Esophagus mucosa (tissue), 1 donor: ENCODE measurements at regions not wholly inside any gene's neighbourhood (a gene's known extent, or its start where the extent isn't known, plus 50 kb on each side); places are given as distances from the start of the nearest gene placed in this dataset.
"Not testable (repeated sequence)": the region's sequence is repeated elsewhere in the genome, so short reads cannot be mapped to it uniquely, and the experiment has no call there.

ENCODE experiments used
- ATAC-seq: fragments of 200-7000 bp; cut with Tn5 transposase; one replicate; pipeline ENCODE4 v1.9.1; 2020
- donor health status: DM: yes; HTN: yes; CAD: no.

- no peak for ATAC-seq
Measured at GRCh38 chr4:3645711-3646679, 113.8 kb upstream of the LRPAP1 start.

DNA sequence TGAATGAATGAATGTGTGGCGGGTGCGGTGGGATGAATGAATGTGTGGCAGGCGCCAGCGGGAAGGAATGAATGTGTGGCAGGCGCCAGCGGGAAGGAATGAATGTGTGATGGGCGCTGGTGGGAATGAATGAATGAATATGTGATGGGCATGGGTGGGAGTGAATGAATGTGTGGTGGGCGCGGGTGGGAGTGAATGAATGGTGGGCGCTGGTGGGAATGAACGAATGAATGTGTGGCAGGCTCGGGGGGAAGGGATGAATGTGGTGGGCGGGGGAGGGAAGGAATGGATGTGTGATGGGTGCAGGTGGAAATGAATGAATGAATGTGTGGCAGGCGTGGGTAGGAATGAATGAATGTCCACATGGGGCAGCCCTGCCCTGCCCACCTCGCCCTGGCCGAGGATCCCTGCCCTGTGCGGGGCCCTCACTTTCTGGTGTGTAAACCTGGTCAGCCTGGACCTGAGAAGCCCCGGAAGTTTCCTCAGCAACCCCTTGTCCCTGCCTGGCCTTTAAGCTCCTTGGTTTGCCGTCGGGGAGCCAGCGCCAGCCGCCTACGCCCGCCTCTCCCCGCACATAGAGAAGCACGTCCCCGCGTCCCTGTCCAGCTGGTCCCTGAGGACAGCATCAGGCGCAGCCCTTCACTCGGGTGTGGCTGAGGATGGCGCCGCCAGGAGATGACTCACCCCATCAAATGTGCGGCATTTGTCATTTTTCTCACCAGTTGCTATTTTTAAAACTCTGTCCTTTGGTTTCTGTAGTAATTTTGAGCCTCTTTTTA, 112.8 kb upstream of the LRPAP1 start:
- no peak for ATAC-seq

GRCh38 chr4:3643518-3644433, 111.6 kb upstream of the LRPAP1 start:
- ATAC-seq, result no peak

DNA sequence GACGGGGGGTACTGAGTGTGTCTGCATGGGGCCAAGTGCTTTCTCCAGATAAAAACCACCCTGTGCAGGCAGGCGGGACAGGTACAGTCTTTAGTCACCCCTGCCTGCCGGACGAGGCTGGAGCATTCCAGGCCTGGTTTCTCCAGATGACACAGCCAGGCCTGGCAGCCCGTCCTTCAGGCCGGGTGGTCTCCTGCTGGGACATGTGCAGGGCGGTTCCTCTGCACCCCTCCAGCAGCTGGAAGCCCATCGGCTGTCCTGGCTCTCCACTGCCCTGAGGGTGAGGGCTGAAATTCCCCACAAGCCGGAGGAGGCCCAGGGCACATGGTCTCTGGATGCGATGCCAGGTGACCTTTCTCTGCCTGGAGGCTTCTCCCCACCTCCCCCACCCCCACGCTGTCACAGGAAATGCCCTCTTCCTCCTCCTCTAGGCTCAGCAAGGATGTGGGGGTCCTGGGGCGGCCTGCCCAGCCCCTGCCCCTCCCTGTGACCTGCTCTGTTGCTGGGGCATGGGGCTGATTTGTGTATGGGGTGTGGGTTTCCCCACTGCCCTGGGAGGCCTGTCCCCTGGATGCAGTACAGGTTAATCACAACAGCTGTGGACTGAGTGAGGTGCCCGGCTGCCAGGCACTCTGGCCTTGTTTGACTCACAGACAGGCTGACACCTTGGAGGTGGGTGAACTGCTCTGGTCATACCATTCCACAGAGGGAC, 110.7 kb upstream of the LRPAP1 start:
- no peak for ATAC-seq

DNA sequence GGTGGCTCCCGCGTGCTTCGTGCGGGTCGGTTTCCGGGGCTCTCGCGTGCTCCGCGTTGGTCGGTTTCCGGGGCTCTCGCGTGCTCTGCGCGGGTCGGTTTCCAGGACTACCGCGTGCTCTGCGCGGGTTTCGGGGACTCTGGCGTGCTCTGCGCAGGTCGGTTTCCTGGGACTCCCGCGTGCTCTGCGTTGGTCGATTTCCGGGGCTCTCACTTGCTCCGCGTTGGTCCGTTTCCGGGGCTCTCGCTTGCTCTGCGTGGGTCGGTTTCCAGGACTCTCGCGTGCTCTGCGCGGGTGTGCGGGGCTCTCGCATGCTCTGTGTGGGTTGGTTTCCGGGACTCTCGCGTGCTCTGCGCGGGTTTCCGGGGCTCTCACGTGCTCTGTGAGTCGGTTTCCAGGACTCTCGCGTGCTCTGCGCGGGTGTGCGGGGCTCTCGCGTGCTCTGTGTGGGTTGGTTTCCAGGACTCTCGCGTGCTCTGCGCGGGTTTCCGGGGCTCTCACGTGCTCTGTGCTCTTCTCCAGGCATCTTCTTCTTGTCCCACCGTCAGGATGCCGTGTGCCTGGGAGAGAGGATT, 109.9 kb upstream of the LRPAP1 start:
- no peak for ATAC-seq

DNA sequence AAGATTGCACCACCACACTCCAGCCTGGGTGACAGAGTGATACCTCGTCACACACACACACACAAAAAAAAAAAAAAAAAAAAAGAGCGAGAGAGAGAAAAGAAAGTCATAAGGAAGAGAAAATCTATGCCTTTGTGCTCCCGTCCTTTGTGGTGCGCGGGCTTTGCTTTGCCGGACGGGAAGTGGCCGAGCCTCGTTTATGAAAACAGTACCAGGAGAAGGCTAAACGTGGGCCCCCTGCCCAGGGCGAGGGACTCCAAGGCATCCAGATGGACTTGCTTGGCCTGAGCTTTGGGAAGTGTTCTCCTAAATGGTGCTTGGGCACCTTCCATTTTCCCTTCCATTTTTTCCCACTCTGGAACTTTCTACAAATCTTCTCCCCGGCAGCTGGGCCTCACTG, 109.3 kb upstream of the LRPAP1 start:
- ATAC-seq, result no peak

- no peak for ATAC-seq
Measured at GRCh38 chr4:3640587-3640962, 108.4 kb upstream of the LRPAP1 start.

DNA sequence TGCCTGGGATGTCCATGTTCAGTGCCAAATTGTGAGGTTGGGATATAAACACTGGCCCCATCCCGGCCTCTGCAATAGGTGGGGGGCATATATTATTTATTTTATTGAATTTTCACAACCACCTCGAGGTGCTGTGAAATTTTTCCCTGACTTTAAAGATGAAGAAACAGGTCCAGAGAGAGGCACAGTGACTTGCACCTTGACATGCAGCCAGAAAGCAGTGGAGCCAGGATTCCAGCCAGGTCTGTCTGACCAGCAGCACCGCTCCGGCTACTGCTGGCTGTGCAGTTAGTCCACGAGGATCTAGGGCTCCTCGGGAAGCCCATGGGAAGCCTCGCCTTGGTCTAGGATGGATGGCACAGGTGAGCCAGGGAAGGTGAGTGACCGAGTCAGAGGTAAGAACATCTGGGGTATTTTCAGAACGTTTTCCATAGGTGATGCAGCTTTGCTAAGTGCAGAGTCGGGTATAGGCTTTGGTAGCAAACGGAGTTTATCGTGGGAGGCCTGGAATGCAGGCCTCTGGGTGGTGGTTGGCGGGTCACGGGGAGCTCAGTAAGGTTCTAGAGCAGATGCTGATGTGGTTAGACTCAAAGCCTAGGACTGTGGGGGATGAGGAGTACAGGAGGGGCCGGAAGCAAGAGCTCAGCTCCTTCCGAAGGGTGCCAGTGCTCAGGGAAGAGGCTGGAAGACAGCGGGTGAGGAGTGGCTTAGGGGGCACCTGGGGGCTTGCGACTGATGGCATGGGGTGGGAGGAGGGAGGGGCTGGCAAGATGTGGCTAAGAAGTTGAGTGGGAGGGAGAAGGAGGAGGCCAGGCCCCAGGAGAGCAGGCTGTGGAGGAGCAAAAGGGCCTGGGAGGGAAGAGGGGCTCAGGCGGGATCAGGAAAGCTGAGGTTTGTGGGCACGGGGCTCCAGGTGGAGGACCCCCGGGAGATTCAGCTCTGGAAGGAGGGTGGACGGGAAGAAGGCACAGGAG, 107.7 kb upstream of the LRPAP1 start:
- ATAC-seq, result no peak

DNA sequence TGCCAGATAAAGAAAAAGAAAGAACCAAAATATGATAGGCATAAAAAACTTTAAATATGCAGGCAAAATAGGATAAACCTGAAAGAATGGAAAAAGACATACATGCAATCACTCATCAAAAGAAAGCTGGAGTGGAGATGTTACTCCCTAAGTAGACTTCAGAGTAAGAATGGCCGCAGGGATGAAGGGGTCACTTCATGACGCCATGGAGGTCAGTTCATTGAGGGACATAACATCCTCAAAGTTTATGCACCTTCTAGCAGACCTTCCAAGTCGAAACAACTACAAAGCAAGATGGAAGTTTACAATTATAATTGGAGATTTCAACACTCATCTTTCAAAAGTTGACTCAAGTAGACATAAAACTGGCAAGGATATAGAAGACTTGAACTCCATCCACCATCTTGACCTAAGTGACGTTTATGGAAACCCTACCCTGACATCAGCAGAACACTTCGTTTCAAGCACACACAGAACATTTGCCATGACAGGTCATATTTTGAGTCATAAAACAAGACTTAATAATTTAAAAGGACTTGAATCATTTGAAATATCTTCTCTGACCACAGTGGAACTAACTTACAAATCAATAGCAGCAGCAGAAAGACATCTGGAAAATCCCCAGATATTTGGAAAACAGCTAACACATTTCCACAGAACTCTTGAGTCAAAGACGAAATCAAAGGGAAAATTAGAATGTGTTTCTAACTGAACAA, 106.0 kb upstream of the LRPAP1 start:
- ATAC-seq, result no peak

DNA sequence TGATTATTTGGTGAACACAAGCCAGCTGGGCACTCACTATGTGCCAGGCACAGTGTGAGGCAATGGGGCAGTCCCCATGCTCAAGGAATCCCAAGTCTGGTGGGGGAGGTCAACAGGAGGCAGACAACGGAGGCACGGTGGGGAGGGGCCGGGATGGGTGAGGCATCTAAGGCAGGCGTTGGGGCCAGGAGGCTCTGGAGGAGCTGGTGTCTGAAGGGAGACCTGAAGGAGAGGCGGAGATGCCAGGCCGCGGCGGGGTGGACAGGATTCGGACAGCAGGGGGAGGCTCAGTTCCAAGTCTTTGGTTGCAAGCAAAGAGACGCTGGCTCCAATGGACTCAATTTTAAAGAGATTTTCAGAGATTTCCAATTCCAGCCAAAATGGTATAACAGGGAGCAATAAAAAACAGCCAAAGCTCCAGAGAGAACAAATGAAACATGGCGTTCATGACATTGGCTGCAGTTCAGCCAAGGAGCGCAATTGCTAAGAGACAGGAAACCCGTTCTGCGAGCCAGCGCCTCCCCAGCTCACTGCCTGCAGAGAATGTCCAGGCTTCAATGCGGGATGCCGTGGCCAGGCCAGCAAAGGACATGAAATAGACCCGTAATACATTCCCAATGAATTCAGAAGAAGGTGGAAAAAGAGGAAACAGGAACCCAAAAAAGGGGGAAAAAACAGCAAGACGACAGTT, 105.2 kb upstream of the LRPAP1 start:
- ATAC-seq, result no peak

GRCh38 chr4:3636646-3637320, 104.6 kb upstream of the LRPAP1 start:
- no peak for ATAC-seq

DNA sequence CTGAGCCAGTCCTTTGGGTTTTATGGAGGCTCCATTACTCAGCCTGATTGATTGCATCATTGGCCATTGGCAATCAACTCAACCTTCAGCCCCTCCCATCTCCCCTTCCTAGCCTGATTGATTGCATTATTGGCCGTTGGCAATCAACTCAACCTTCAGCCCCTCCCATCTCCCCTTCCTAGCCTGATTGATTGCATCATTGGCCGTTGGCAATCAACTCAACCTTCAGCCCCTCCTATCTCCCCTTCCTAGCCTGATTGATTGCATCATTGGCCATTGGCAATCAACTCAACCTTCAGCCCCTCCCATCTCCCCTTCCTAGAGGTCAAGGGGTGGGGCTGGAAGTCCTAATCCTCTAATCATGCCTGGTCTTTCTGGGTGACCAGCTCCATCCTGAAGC, 103.8 kb upstream of the LRPAP1 start:
- not testable (repeated sequence) for ATAC-seq

DNA sequence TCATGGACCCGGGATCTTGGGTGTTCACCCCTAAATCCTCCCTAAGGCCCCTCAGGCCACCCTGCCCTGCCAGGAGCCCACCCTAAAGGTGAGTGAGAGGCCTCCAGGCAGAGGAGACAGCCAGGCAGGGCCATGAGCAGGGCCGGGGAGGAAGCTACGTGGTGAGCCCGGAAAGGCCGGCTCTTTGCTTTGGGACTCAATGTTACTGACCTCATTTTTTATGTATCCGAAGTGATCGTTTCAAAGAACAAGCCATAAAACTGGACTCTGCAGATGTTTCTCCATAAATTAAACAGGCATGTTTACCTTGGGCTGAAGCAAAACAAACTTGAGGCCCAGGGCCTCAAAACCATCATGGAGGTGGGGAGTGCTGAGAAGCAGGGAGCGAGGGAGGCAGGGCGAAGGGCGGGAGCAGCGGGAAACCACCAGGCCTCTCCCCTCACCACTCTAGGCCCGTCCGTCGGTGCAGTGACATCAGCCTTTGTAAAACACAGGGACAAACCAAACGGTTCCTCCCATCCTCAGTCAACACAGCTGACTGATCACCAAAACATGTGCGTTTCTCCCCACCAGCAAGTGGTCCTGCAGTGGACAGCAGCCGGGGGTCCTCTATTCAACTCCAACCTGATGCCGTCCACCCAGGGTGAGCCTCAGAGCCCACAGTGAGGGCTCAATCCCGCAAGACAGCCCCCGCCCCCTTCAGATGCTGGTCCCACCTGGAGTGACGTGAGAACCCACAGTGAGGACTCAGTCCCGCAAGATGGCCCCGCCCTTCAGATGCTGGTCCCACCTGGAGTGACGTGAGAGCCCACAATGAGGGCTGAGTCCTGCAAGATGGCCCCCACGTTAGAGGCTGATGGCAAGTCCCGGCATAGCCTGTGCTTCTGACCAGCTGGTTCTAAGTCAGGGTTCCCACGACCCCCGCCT, 102.9 kb upstream of the LRPAP1 start:
- no peak for ATAC-seq

DNA sequence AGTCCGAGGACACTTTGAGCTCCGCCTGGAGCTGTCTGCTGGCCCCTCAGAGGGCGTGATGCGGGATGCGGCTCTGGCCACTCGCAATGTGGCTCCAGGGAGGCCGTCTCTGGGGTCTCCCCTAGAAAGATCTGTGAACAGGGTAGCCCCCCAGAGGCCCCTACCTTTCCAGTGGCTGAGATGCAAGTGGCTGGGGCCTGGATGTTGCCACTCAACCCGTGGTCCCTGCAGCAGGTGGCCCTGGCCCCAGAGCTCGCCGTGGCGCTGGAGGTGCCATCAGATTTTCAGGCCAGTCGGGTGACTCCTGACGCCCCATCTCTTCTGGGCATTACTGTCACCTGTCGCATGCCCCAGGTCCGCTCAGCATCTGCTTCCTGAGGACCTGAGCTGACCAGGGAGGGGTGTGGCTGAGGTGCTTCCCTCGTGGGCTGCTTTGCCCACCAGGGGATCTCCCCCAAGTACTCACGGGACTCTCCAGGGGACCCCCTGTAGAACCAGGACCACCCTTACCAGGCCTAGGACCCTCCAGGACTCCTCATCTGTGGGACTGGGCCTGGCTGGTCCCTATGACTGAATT, 102.1 kb upstream of the LRPAP1 start:
- ATAC-seq, result no peak

GRCh38 chr4:3633277-3633676, 101.1 kb upstream of the LRPAP1 start:
- ATAC-seq, result not testable (repeated sequence)

DNA sequence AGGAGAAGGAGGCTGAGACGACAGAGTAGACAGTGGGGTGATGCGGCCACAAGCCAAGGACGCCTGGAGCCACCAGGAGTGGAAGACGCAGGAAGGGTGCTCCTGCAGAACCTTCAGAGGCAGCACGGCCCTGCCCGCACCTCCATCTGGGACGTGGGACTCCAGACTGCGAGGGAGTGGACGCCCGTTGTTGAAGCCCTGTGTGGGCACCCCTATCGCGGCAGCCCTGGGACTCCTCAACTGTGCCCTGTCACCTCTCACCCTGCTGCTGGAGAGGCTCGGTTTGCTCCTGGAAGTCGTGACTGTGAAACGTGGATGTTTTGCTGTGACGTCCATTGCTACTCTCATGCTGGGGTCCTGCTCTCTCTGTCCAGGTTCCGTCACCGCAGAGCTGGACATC, 100.6 kb upstream of the LRPAP1 start:
- not testable (repeated sequence) for ATAC-seq
